Stimulated activated naive B cell treated with anti-CD40 and anti-IgM and Interleukin-4, amounts not matched to agents 10 μg/mL and 1 μg/mL and 100 μg/mL, for 72 hours (primary cell): ENCODE measurements at regions not wholly inside any gene's neighbourhood (a gene's known extent, or its start where the extent isn't known, plus 50 kb on each side); places are given as distances from the start of the nearest gene placed in this dataset.

Source experiments
- ATAC-seq, 2 donors: fragments of 150-1000 bp; cut with Tn5 transposase; replicated peaks; 2 replicates each; pipeline ENCODE4 v1.10.0; 2021; ENCODE audit warnings: moderate library complexity in 1 of 2
- DNase-seq: peaks from one replicate; pipeline ENCODE4 v3.0.0; 2021
- H3K27ac Mint-ChIP-seq: one replicate; pipeline ENCODE4 v1.8.0; 2022; ENCODE audit warnings: mild to moderate bottlenecking, mixed read lengths
- H3K27me3 Mint-ChIP-seq, 2 donors: one replicate each; pipeline ENCODE4 v1.8.0; 2022; ENCODE audit warnings: mixed read lengths in 2 of 2
- H3K36me3 Mint-ChIP-seq, 2 donors: one replicate each; pipeline ENCODE4 v1.8.0; 2022; ENCODE audit warnings: mixed read lengths in 2 of 2, mild to moderate bottlenecking in 1 of 2
- H3K4me1 Mint-ChIP-seq, 2 donors: one replicate each; pipeline ENCODE4 v1.8.0; 2022; ENCODE audit warnings: mixed read lengths in 2 of 2, mild to moderate bottlenecking in 1 of 2
- H3K4me3 Mint-ChIP-seq, 2 donors: one replicate each; pipeline ENCODE4 v1.8.0; 2022; ENCODE audit warnings: mild to moderate bottlenecking in 2 of 2, mixed read lengths in 2 of 2, moderate library complexity in 1 of 2
- H3K9me3 Mint-ChIP-seq, 2 donors: one replicate each; pipeline ENCODE4 v1.8.0; 2022; ENCODE audit warnings: mixed read lengths in 2 of 2, mild to moderate bottlenecking in 1 of 2

- Mint-ChIP-seq H3K4me3 (no peak overlapping the region), H3K9me3 (no peaks in the 10 kb centered on the region), H3K4me1 (no peaks in the 10 kb centered on the region), H3K36me3 (no peaks in the 10 kb centered on the region), H3K27ac (no peak overlapping the region), H3K27me3 (no peaks in the 10 kb centered on the region)
- DNase-seq (no peak), ATAC-seq (no peak)
These were observed 373.7 kb upstream of the GALNT5 start for GRCh38 chr2:156883804-156884203.

DNA sequence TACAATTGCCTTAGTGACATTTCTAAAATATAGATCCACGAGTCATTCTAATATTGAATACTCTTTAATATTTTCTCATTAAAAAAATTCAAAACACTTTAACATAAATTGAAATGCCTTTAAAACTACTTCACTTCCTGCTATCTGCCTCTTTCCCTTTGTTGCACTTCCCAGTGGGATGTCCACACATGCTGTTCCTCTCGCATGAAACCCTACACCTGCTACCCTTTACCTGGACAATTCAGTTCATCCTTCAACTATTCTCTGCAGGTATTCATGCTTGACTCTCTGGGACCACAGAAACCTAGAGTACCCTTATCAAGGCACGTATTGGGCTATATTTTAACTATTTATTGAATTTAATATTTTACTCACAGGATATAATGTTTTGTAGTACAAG is 373.3 kb upstream of the GALNT5 start:
- Mint-ChIP-seq H3K27ac (no peak overlapping the region), H3K4me3 (no peak overlapping the region), H3K4me1 (no peaks in the 10 kb centered on the region), H3K9me3 (no peaks in the 10 kb centered on the region), H3K27me3 (no peaks in the 10 kb centered on the region), H3K36me3 (no peaks in the 10 kb centered on the region)
- DNase-seq, result no peak
- no peak for ATAC-seq

DNA sequence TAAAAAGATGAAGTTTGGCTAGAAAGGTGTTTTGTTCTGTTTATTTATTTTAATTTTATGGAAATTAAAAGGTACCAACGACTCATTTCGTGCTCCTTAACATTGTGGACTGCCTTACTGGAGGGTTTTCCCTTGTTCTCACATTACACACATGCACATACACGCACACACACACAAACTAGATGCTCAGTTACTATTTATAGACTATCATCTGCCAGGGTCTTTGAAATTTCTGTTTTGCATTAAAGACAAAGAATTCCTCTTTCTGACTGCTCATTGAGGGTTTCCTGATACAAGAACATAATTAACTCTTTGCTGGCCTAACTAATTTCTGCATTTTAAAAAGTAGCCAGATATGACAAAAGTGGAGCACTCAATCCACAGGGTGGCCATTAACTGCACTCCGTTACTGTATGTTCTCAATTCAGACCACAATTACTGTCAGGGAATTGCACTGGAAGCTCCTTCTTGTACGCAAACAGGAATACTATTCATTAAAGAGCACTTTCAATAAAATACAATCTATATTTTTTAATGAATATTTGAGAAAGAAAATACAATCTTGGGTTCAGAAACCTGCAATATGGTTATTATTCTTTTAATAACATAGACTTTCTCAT is 366.9 kb upstream of the GALNT5 start:
- H3K9me3 Mint-ChIP-seq, result no peaks in the 10 kb centered on the region
- no peak overlapping the region for H3K4me3 Mint-ChIP-seq
- ATAC-seq (no peak), DNase-seq (no peak)
- H3K4me1 Mint-ChIP-seq, result peaks cover 0 to 3% of the 10 kb centered on the region in 2 donors
- H3K27me3 Mint-ChIP-seq, result peaks cover 6 to 13% of the 10 kb centered on the region in 2 donors
- no peak overlapping the region for H3K27ac Mint-ChIP-seq
- no peaks in the 10 kb centered on the region for H3K36me3 Mint-ChIP-seq

- Mint-ChIP-seq H3K9me3 (no peaks in the 10 kb centered on the region), H3K4me3 (no peak overlapping the region), H3K36me3 (no peaks in the 10 kb centered on the region), H3K4me1 (peaks cover 0 to 5% of the 10 kb centered on the region in 2 donors), H3K27me3 (peaks cover 6 to 16% of the 10 kb centered on the region in 2 donors), H3K27ac (no peak overlapping the region)
- ATAC-seq (no peak), DNase-seq (no peak)
These were observed 365.9 kb upstream of the GALNT5 start for GRCh38 chr2:156891609-156892008.

GRCh38 chr2:156892467-156893281 is 364.8 kb upstream of the GALNT5 start:
- peaks cover 0 to 5% of the 10 kb centered on the region in 2 donors for H3K4me1 Mint-ChIP-seq
- no peaks in the 10 kb centered on the region for H3K36me3 Mint-ChIP-seq
- DNase-seq (no peak), ATAC-seq (peak; percentile 44 to 47)
- no peaks in the 10 kb centered on the region for H3K9me3 Mint-ChIP-seq
- H3K4me3 Mint-ChIP-seq, result no peak overlapping the region
- no peak overlapping the region for H3K27ac Mint-ChIP-seq
- H3K27me3 Mint-ChIP-seq, result peaks cover 6 to 17% of the 10 kb centered on the region in 2 donors

DNA sequence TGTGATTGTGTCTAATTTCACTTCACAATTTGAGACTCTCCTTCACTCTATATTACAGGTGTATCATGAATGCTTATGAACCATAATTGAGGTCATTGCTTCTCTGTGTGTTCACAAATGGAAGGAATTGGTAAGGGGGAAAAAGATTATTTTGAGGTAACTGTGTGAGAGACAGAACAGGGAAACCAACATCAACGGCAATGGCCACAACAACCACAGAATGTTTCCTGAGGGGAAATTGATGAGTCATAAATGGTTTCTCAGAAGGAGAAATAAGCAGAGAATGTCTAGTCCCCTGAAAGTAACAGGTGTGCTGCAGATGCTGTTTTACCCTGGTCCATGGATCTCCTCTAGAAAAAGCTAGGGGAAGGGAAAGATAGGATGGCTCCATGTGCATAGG is 361.2 kb upstream of the GALNT5 start:
- ATAC-seq, result peak; percentile 80 to 86

DNA sequence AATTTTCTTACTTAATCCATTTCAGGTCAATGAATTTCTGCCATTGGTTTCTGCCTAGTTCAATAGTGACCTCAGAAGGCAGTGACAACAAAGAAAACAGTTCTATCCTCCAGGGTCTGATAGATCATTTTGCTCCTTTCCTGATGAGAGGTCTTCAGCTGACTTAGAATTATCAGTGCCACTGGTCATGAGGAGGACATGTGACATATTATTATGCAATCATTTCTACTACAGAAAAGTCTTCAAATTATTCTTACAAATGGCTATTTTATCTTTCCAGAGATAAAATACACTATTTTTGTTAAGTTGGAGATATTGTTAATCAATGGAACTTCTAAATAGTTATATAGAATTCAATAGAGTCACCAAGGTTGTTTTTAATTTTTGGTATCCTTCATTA is 360.0 kb upstream of the GALNT5 start:
- no peak overlapping the region for H3K27ac Mint-ChIP-seq
- ATAC-seq (no peak), DNase-seq (no peak)
- peaks cover 0 to 13% of the 10 kb centered on the region in 2 donors for H3K27me3 Mint-ChIP-seq
- H3K4me1 Mint-ChIP-seq, result peaks cover 0 to 3% of the 10 kb centered on the region in 2 donors
- no peak overlapping the region for H3K4me3 Mint-ChIP-seq
- H3K36me3 Mint-ChIP-seq, result no peaks in the 10 kb centered on the region
- H3K9me3 Mint-ChIP-seq, result peaks cover 0 to 2% of the 10 kb centered on the region in 2 donors

More for the DNA sequence above, 361.2 kb upstream of the GALNT5 start:
- Mint-ChIP-seq H3K9me3 (peaks cover 0 to 2% of the 10 kb centered on the region in 2 donors), H3K36me3 (no peaks in the 10 kb centered on the region), H3K27ac (no peak overlapping the region), H3K4me3 (no peak overlapping the region), H3K4me1 (peaks cover 0 to 5% of the 10 kb centered on the region in 2 donors), H3K27me3 (peaks cover 0 to 17% of the 10 kb centered on the region in 2 donors)
- peak; percentile 4 for DNase-seq

DNA sequence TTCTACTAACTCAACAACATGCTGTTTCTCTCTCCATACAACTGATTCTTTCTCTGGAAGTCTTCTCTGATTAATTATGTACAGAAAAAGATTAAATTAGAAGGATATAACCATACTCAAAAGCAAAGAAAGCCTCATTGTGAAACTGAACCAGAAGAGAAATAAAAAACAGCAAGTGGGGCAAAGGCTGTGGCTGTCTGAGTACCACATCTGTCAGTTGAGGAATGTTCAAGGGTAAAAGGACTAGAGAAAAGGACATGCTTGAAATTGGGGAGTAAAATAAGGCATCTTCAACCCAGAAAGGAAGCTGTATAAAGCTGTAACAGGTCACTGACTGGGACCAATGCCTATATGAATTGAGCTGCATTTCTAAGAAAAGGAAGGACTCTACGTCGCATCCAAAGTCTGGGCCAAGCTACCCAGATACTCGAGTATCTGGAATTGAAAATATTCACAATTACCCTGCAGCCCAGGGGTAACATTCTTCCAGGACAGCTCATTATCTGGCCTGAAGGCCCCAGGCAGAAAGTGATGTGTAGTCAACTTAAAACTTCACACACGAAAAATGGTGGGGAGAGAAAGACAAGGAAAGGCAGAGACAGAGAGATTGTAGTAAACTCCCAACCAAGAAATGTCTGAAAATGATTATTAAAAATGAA is 356.0 kb upstream of the GALNT5 start:
- H3K36me3 Mint-ChIP-seq, result no peaks in the 10 kb centered on the region
- H3K27me3 Mint-ChIP-seq, result peaks cover 0 to 2% of the 10 kb centered on the region in 2 donors
- ATAC-seq (no peak), DNase-seq (no peak)
- peaks cover 0 to under 1% of the 10 kb centered on the region in 2 donors for H3K4me1 Mint-ChIP-seq
- no peak overlapping the region for H3K4me3 Mint-ChIP-seq
- H3K27ac Mint-ChIP-seq, result no peak overlapping the region
- H3K9me3 Mint-ChIP-seq, result peaks cover 0 to 2% of the 10 kb centered on the region in 2 donors

DNA sequence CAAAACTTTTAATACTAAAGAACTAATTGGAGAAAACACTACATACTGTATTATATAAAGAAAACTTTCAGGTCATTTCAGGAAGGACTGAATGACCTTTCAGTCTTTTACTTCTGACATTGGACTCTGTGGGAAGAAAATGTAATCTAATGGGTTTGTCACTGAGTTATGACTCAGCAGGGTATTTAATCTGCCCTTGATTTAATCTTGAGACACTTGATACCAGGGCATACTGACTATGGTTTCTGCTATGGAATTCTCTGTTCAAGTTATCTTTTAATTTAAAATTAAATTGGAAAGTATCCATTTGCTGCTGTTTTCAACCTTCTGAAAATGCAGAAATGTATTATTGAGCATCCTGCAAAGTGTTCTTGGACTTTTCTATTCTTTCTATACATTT is 354.2 kb upstream of the GALNT5 start:
- Mint-ChIP-seq H3K4me3 (no peak overlapping the region), H3K27ac (no peak overlapping the region), H3K9me3 (peaks cover 0 to 2% of the 10 kb centered on the region in 2 donors), H3K4me1 (no peaks in the 10 kb centered on the region), H3K27me3 (no peaks in the 10 kb centered on the region), H3K36me3 (no peaks in the 10 kb centered on the region)
- DNase-seq, result no peak
- no peak for ATAC-seq

DNA sequence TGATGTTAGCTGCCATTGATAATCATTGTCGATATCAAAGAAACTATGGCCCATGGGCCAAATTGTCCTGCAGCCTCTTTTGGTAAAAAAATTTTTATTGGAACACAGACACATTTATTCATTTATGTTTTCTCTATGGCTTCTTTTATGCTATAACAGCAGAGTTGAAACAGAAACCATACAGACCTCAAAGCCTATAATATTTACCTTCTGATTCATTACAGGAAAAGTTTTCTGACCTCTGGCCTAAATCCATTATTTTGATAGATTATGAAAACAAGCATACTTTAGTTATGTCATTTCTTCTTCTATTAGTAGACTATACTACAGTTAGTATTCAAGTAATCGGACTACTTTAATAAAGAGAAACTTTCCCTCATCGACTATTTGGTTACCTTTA is 349.7 kb upstream of the GALNT5 start:
- Mint-ChIP-seq H3K4me3 (no peak overlapping the region), H3K9me3 (no peaks in the 10 kb centered on the region), H3K27ac (no peak overlapping the region), H3K4me1 (no peaks in the 10 kb centered on the region), H3K36me3 (no peaks in the 10 kb centered on the region), H3K27me3 (no peaks in the 10 kb centered on the region)
- ATAC-seq, result no peak
- no peak for DNase-seq

DNA sequence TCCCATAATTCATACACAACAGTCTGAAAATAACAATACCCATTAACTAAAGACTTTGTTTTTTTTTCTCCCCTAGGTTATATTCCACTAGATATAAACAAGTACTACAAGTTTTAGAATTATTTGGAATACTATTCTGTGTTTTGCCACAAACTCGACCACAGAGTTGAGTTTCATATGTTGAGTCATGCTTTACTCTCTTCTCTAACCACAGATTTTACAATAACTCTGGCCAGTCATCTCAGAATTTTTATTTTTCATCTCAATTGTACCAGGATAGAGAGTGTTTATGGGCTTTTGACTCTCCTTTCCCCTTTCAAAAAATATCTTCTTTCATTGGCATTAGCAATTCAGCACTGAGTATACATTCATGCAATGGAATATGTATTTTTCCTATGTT is 348.7 kb upstream of the GALNT5 start:
- Mint-ChIP-seq H3K4me3 (no peak overlapping the region), H3K4me1 (no peaks in the 10 kb centered on the region), H3K36me3 (no peaks in the 10 kb centered on the region), H3K27ac (no peak overlapping the region), H3K9me3 (no peaks in the 10 kb centered on the region), H3K27me3 (no peaks in the 10 kb centered on the region)
- ATAC-seq (no peak), DNase-seq (no peak)

- Mint-ChIP-seq H3K36me3 (no peaks in the 10 kb centered on the region), H3K27ac (no peak overlapping the region), H3K4me3 (no peak overlapping the region), H3K27me3 (no peaks in the 10 kb centered on the region), H3K4me1 (no peaks in the 10 kb centered on the region), H3K9me3 (no peaks in the 10 kb centered on the region)
- DNase-seq, result no peak
- no peak for ATAC-seq
These were observed 347.5 kb upstream of the GALNT5 start for GRCh38 chr2:156909983-156910382.

- ATAC-seq, result no peak
- Mint-ChIP-seq H3K9me3 (peaks cover 0 to 7% of the 10 kb centered on the region in 2 donors), H3K27ac (no peak overlapping the region), H3K36me3 (no peaks in the 10 kb centered on the region), H3K27me3 (no peaks in the 10 kb centered on the region), H3K4me3 (no peak overlapping the region), H3K4me1 (no peaks in the 10 kb centered on the region)
- DNase-seq, result no peak
These were observed 342.2 kb upstream of the GALNT5 start for GRCh38 chr2:156915332-156915731.

DNA sequence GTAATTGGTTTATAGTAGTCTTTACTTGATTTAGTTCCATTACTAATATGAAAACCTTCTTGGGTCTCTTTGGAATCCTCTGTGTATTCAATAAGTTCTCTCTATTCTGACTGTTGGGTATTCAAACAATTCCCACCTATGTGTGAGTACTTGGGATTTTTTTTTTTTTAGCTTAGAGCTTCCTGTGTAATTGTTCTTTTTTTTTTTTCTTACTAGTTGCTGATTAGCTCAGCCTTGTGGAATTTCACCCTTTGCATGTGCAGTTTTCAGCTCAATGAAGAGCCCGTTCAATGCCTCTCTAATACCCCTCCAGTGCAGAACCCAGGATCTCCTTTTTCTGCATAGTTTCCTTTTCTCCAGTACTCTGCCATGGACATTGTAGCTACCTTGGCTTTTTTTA is 339.1 kb upstream of the GALNT5 start:
- no peaks in the 10 kb centered on the region for H3K4me1 Mint-ChIP-seq
- DNase-seq (no peak), ATAC-seq (no peak)
- peaks cover 2 to 11% of the 10 kb centered on the region in 2 donors for H3K9me3 Mint-ChIP-seq
- peaks cover 0 to 3% of the 10 kb centered on the region in 2 donors for H3K36me3 Mint-ChIP-seq
- H3K27ac Mint-ChIP-seq, result no peak overlapping the region
- H3K27me3 Mint-ChIP-seq, result no peaks in the 10 kb centered on the region
- H3K4me3 Mint-ChIP-seq, result no peak overlapping the region

- no peak overlapping the region for H3K4me3 Mint-ChIP-seq
- H3K9me3 Mint-ChIP-seq, result peaks cover 11% of the 10 kb centered on the region in 2 donors
- H3K4me1 Mint-ChIP-seq, result no peaks in the 10 kb centered on the region
- no peaks in the 10 kb centered on the region for H3K27me3 Mint-ChIP-seq
- ATAC-seq (no peak), DNase-seq (no peak)
- H3K36me3 Mint-ChIP-seq, result no peaks in the 10 kb centered on the region
- no peak overlapping the region for H3K27ac Mint-ChIP-seq
These were observed 327.1 kb upstream of the GALNT5 start for GRCh38 chr2:156930423-156930822.
